H9 (cell line): ENCODE measurements at regions not wholly inside any gene's neighbourhood (a gene's known extent, or its start where the extent isn't known, plus 50 kb on each side); places are given as distances from the start of the nearest gene placed in this dataset.

Source experiments
- DNase-seq: peaks from one replicate; pipeline ENCODE4 v3.0.0-alpha.2; 2017
- H2AFZ ChIP-seq: one replicate; pipeline ENCODE4 v1.6.1; 2013; ENCODE audit warnings: mild to moderate bottlenecking, low read length, control low read depth, moderate library complexity
- H2AK5ac ChIP-seq: 2 replicates; pipeline ENCODE4 v1.6.1; 2013; ENCODE audit warnings: low read length, control low read depth, mixed read lengths; ENCODE audit not compliant: insufficient read length
- H2BK120ac ChIP-seq: one replicate; pipeline ENCODE4 v1.6.1; 2013; ENCODE audit warnings: low read depth, mild to moderate bottlenecking, low read length, control low read depth, inconsistent platforms; ENCODE audit not compliant: poor library complexity, severe bottlenecking
- H2BK12ac ChIP-seq: 2 replicates; pipeline ENCODE4 v1.6.1; 2013; ENCODE audit warnings: low read length, control low read depth, mixed read lengths, low read depth; ENCODE audit not compliant: insufficient read length
- H2BK15ac ChIP-seq: 2 replicates; pipeline ENCODE4 v1.6.1; 2013; ENCODE audit warnings: low read depth, low read length, control low read depth
- H2BK20ac ChIP-seq: one replicate; pipeline ENCODE4 v1.6.1; 2013; ENCODE audit warnings: low read depth, mild to moderate bottlenecking, low read length, control low read depth, inconsistent platforms; ENCODE audit not compliant: poor library complexity, severe bottlenecking
- H2BK5ac ChIP-seq: 2 replicates; pipeline ENCODE4 v1.6.1; 2013; ENCODE audit warnings: low read length, control low read depth, mixed read lengths; ENCODE audit not compliant: insufficient read length
- H3K14ac ChIP-seq: 2 replicates; pipeline ENCODE4 v1.6.1; 2013; ENCODE audit warnings: low read length, control low read depth; ENCODE audit not compliant: insufficient read depth
- H3K18ac ChIP-seq: 2 replicates; pipeline ENCODE4 v1.6.1; 2013; ENCODE audit warnings: low read depth, mild to moderate bottlenecking, mixed read lengths, low read length, control low read depth; ENCODE audit not compliant: insufficient read length
- H3K23ac ChIP-seq: 2 replicates; pipeline ENCODE4 v1.6.1; 2013; ENCODE audit warnings: low read length, control low read depth, mixed read lengths, low read depth; ENCODE audit not compliant: insufficient read length
- H3K23me2 ChIP-seq: 2 replicates; pipeline ENCODE4 v1.6.1; 2013; ENCODE audit warnings: low read depth, mild to moderate bottlenecking, mixed read lengths, low read length, control low read depth; ENCODE audit not compliant: insufficient read length, poor library complexity, severe bottlenecking
- H3K27ac ChIP-seq: 2 replicates; pipeline ENCODE4 v1.5.1; 2013; ENCODE audit warnings: low read length, control low read depth, mixed read lengths, low read depth; ENCODE audit not compliant: insufficient read length
- H3K27me3 ChIP-seq: 2 replicates; pipeline ENCODE4 v1.6.1; 2013; ENCODE audit warnings: low read length, control low read depth, inconsistent platforms; ENCODE audit not compliant: insufficient read depth
- H3K4ac ChIP-seq: 2 replicates; pipeline ENCODE4 v1.6.1; 2013; ENCODE audit warnings: low read depth, mild to moderate bottlenecking, control low read depth, inconsistent platforms, low read length, moderate library complexity
- H3K4me1 ChIP-seq: 2 replicates; pipeline ENCODE4 v1.6.1; 2013; ENCODE audit warnings: low read length, control low read depth, inconsistent platforms; ENCODE audit not compliant: insufficient read depth
- H3K4me2 ChIP-seq: 2 replicates; pipeline ENCODE4 v1.6.1; 2013; ENCODE audit warnings: low read length, control low read depth, mixed read lengths; ENCODE audit not compliant: insufficient read length, insufficient read depth
- H3K56ac ChIP-seq: 2 replicates; pipeline ENCODE4 v1.6.1; 2013; ENCODE audit warnings: low read depth, mild to moderate bottlenecking, mixed read lengths, low read length, control low read depth; ENCODE audit not compliant: insufficient read length
- H3K79me1 ChIP-seq: 2 replicates; pipeline ENCODE4 v1.6.1; 2013; ENCODE audit warnings: low read depth, mild to moderate bottlenecking, moderate library complexity, low read length, control low read depth, inconsistent platforms; ENCODE audit not compliant: insufficient read depth, poor library complexity, severe bottlenecking
- H3K79me2 ChIP-seq: 2 replicates; pipeline ENCODE4 v1.6.1; 2013; ENCODE audit warnings: low read length, control low read depth, inconsistent platforms; ENCODE audit not compliant: insufficient read depth
- H3K9ac ChIP-seq: 2 replicates; pipeline ENCODE4 v1.6.1; 2013; ENCODE audit warnings: low read length, control low read depth, mixed read lengths; ENCODE audit not compliant: insufficient read length; ENCODE audit errors: extremely low read depth
- H3K9me3 ChIP-seq: one replicate; pipeline ENCODE4 v1.6.1; 2013; ENCODE audit warnings: low read depth, low read length, inconsistent platforms; ENCODE audit not compliant: control insufficient read depth
- H3T11ph ChIP-seq: one replicate; pipeline ENCODE4 v1.6.1; 2013; ENCODE audit warnings: mild to moderate bottlenecking, low read length, control low read depth, inconsistent platforms
- H4K20me1 ChIP-seq: one replicate; pipeline ENCODE4 v1.6.1; 2013; ENCODE audit not compliant: control insufficient read depth, insufficient read length, insufficient read depth
- H4K5ac ChIP-seq: 2 replicates; pipeline ENCODE4 v1.6.1; 2013; ENCODE audit warnings: low read depth, mild to moderate bottlenecking, mixed read lengths, low read length, control low read depth; ENCODE audit not compliant: insufficient read length
- H4K8ac ChIP-seq: replicated peaks from 2 replicates; pipeline ENCODE4 v1.6.1; 2013; ENCODE audit warnings: low read length, control low read depth, mixed read lengths, low read depth; ENCODE audit not compliant: insufficient read length
- H4K91ac ChIP-seq: 2 replicates; pipeline ENCODE4 v1.6.1; 2013; ENCODE audit warnings: low read depth, mild to moderate bottlenecking, moderate library complexity, mixed read lengths, low read length, control low read depth; ENCODE audit not compliant: insufficient read length
- H3K27ac Mint-ChIP-seq, 3 experiments: 2 replicates in 2 of 3; 3 replicates in 1 of 3; pipeline ENCODE4 v1.8.0; 2020 to 2021; ENCODE audit warnings: mixed read lengths in 3 of 3, mild to moderate bottlenecking in 1 of 3, moderate library complexity in 1 of 3
- H3K27me3 Mint-ChIP-seq: 2 replicates; pipeline ENCODE4 v1.8.0; 2021; ENCODE audit warnings: low read depth, mild to moderate bottlenecking, moderate library complexity, mixed read lengths
- H3K36me3 Mint-ChIP-seq, 3 experiments: 2 replicates in 2 of 3; 3 replicates in 1 of 3; pipeline ENCODE4 v1.8.0; 2020 to 2021; ENCODE audit warnings: low read depth in 3 of 3, mixed read lengths in 3 of 3; ENCODE audit not compliant: insufficient read depth in 1 of 3
- H3K4me1 Mint-ChIP-seq, 2 experiments: 2 replicates each; pipeline ENCODE4 v1.8.0; 2020; ENCODE audit warnings: mixed read lengths in 2 of 2
- H3K4me3 Mint-ChIP-seq, 2 experiments: 2 replicates in 1 of 2; 3 replicates in 1 of 2; pipeline ENCODE4 v1.8.0; 2020 to 2021; ENCODE audit warnings: mild to moderate bottlenecking in 2 of 2, mixed read lengths in 2 of 2, moderate library complexity in 1 of 2
- H3K9me3 Mint-ChIP-seq, 2 experiments: 2 replicates in 1 of 2; 3 replicates in 1 of 2; pipeline ENCODE4 v1.8.0; 2020; ENCODE audit warnings: mild to moderate bottlenecking in 2 of 2, mixed read lengths in 2 of 2, moderate library complexity in 1 of 2
- WGBS: extraction: QIAGEN DNeasy Blood & Tissue Kit; methylation state at CpG from one replicate; pipeline ENCODE4 v1.1.7; 2013; ENCODE audit warnings: missing lambda C conversion rate, low lambda C conversion rate, mixed read lengths; ENCODE audit not compliant: insufficient read length; ENCODE audit errors: extremely low coverage; 5-methylcytosine and 5-hydroxymethylcytosine counted together
- TF ChIP-seq, protein P1 (sequence below): fragments of 200-600 bp; sonication (generic); conservative IDR thresholded peaks from 3 replicates; pipeline ENCODE4 v1.8.0; 2021; ENCODE audit warnings: antibody characterized with exemption, mild to moderate bottlenecking

DNA sequence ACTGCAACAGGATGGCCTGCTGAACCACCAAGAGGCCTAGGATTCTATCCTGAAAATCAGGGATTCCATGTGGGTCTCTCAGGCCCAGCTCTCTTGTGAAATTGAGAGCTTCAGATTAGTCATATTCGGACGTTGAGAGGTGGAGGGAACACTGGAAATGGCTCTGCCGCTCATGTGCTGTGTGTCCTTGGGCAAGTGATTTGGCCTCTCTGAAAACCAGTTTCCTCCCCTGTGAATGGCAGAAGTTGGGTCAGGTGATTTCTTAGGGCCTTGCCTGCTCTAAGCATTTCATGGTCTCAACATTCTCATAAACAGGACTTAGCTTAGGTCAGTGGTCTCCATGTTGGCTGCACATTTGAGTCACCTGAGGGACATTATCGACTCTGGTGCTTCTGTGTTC, 470.1 kb downstream of the PREX1 start:
- no peak overlapping the region for H3K27ac Mint-ChIP-seq
- no peak overlapping the region for H4K91ac ChIP-seq
- H4K5ac ChIP-seq, result no peak overlapping the region
- no peak overlapping the region for H3K4me3 Mint-ChIP-seq
- H3K56ac ChIP-seq, result no peak overlapping the region
- no peaks in the 10 kb centered on the region for H3K23me2 ChIP-seq
- no peak overlapping the region for H2BK5ac ChIP-seq
- no peak overlapping the region for H3K14ac ChIP-seq
- no peak overlapping the region for H3T11ph ChIP-seq
- no peak overlapping the region for H2BK120ac ChIP-seq
- WGBS, result no CpG with 5 or more reads among the region's 4 CpGs
- TF ChIP-seq, protein P1, sequence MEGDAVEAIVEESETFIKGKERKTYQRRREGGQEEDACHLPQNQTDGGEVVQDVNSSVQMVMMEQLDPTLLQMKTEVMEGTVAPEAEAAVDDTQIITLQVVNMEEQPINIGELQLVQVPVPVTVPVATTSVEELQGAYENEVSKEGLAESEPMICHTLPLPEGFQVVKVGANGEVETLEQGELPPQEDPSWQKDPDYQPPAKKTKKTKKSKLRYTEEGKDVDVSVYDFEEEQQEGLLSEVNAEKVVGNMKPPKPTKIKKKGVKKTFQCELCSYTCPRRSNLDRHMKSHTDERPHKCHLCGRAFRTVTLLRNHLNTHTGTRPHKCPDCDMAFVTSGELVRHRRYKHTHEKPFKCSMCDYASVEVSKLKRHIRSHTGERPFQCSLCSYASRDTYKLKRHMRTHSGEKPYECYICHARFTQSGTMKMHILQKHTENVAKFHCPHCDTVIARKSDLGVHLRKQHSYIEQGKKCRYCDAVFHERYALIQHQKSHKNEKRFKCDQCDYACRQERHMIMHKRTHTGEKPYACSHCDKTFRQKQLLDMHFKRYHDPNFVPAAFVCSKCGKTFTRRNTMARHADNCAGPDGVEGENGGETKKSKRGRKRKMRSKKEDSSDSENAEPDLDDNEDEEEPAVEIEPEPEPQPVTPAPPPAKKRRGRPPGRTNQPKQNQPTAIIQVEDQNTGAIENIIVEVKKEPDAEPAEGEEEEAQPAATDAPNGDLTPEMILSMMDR, result no peak
- H3K79me2 ChIP-seq, result no peaks in the 10 kb centered on the region
- H2AK5ac ChIP-seq, result no peak overlapping the region
- no peaks in the 10 kb centered on the region; the same call in 1 of the 2 replicates for H3K4me1 ChIP-seq
- H3K9me3 Mint-ChIP-seq, result peaks cover 8% of the 10 kb centered on the region in 2 experiments; a peak in 4 of 5 replicates
- no peak overlapping the region for H4K8ac ChIP-seq
- DNase-seq, result no peak
- H3K79me1 ChIP-seq, result no peaks in the 10 kb centered on the region
- no peaks in the 10 kb centered on the region; the same call in 1 of the 2 replicates for H3K27me3 Mint-ChIP-seq
- H3K27me3 ChIP-seq, result no peaks in the 10 kb centered on the region
- no peak overlapping the region for H3K18ac ChIP-seq
- H3K36me3 Mint-ChIP-seq, result peaks cover 0 to 3% (median 2%) of the 10 kb centered on the region in 3 experiments; a peak in 5 of 7 replicates
- H3K27ac ChIP-seq, result no peak overlapping the region
- H3K4me2 ChIP-seq, result no peak overlapping the region
- no peaks in the 10 kb centered on the region for H4K20me1 ChIP-seq
- no peak overlapping the region for H3K9ac ChIP-seq
- H2BK15ac ChIP-seq, result no peak overlapping the region
- no peak overlapping the region for H3K4ac ChIP-seq
- H3K9me3 ChIP-seq, result no peaks in the 10 kb centered on the region
- no peak overlapping the region for H2BK12ac ChIP-seq
- no peak overlapping the region for H3K23ac ChIP-seq
- no peak overlapping the region for H2BK20ac ChIP-seq
- H3K4me1 Mint-ChIP-seq, result peaks cover 15 to 21% of the 10 kb centered on the region in 2 experiments
- no peak overlapping the region for H2AFZ ChIP-seq
